RPMI7951 (cell line): ENCODE measurements at regions not wholly inside any gene's neighbourhood (a gene's known extent, or its start where the extent isn't known, plus 50 kb on each side); places are given as distances from the start of the nearest gene placed in this dataset.

Source experiments
- DNase-seq: peaks from one replicate; pipeline ENCODE4 v3.0.0-alpha.2; 2012; ENCODE audit warnings: low read depth

GRCh38 chr1:42096554-42096953 lies 56.7 kb upstream of the GUCA2B start:
- no peak for DNase-seq

- DNase-seq = no peak
Observed at GRCh38 chr1:42089246-42089645, 64.0 kb upstream of the GUCA2B start.

GRCh38 chr1:42086146-42086545 lies 67.1 kb upstream of the GUCA2B start:
- no peak for DNase-seq

- peak; percentile 19 for DNase-seq
Observed at GRCh38 chr1:42085596-42085995, 67.6 kb upstream of the GUCA2B start.

- peak; percentile 5 for DNase-seq
Observed at GRCh38 chr1:42081475-42081874, 71.7 kb upstream of the GUCA2B start.

GRCh38 chr1:42075179-42075578 lies 78.0 kb upstream of the GUCA2B start:
- DNase-seq = no peak

GRCh38 chr1:42070996-42071395 lies 82.2 kb upstream of the GUCA2B start:
- no peak for DNase-seq

- no peak for DNase-seq
Observed at GRCh38 chr1:42057800-42058199, 95.4 kb upstream of the GUCA2B start.

GRCh38 chr1:42056460-42056859 lies 96.8 kb upstream of the GUCA2B start:
- DNase-seq = no peak

GRCh38 chr1:42055061-42055460 lies 98.1 kb upstream of the GUCA2B start:
- DNase-seq = peak; percentile 26

GRCh38 chr1:42052072-42052699 lies 101.0 kb upstream of the GUCA2B start:
- DNase-seq = no peak

- no peak for DNase-seq
Observed at GRCh38 chr1:42047508-42047880, 105.7 kb upstream of the GUCA2B start.

GRCh38 chr1:42046761-42047507 lies 106.3 kb upstream of the GUCA2B start:
- DNase-seq = no peak

- DNase-seq = no peak
Observed at GRCh38 chr1:42044346-42044745, 108.9 kb upstream of the GUCA2B start.

GRCh38 chr1:42043811-42044210 lies 109.4 kb upstream of the GUCA2B start:
- no peak for DNase-seq

- no peak for DNase-seq
Observed at GRCh38 chr1:42043182-42043581, 110.0 kb upstream of the GUCA2B start.

- DNase-seq = no peak
Observed at GRCh38 chr1:42041031-42041430, 112.2 kb upstream of the GUCA2B start.

GRCh38 chr1:42040159-42040558 lies 113.1 kb upstream of the GUCA2B start:
- no peak for DNase-seq

- no peak for DNase-seq
Observed at GRCh38 chr1:42038261-42038660, 114.9 kb upstream of the GUCA2B start.

GRCh38 chr1:42037586-42037985 lies 115.6 kb upstream of the GUCA2B start:
- DNase-seq = no peak

- no peak for DNase-seq
Observed at GRCh38 chr1:42037161-42037560, 116.0 kb upstream of the GUCA2B start.

GRCh38 chr1:42035830-42036604 lies 117.2 kb upstream of the GUCA2B start:
- peak; percentile 92 for DNase-seq
